Posterior vena cava (tissue), 2 donors: ENCODE measurements at regions not wholly inside any gene's neighbourhood (a gene's known extent, or its start where the extent isn't known, plus 50 kb on each side); places are given as distances from the start of the nearest gene placed in this dataset.

ENCODE experiments used
- DNase-seq: peaks from one replicate; pipeline ENCODE4 v3.0.0-alpha.2; 2020; ENCODE audit warnings: low spot score
- intact Hi-C, 2 donors: fragments of 100-400 bp; cut with DNase I; formaldehyde crosslinking; loops; one replicate each; pipeline versions ENCODE4 v1.14.1 to v1.14.2; 2022 to 2023
- donor health status: DM: yes; HTN: yes; CAD: no.
- donor health status: DM: yes; HTN: yes; CAD: no.

- intact Hi-C loops = no loop called here
- DNase-seq = no peak
These were observed 175.0 kb downstream of the CYP26A1 start for GRCh38 chr10:93248583-93249227.

DNA sequence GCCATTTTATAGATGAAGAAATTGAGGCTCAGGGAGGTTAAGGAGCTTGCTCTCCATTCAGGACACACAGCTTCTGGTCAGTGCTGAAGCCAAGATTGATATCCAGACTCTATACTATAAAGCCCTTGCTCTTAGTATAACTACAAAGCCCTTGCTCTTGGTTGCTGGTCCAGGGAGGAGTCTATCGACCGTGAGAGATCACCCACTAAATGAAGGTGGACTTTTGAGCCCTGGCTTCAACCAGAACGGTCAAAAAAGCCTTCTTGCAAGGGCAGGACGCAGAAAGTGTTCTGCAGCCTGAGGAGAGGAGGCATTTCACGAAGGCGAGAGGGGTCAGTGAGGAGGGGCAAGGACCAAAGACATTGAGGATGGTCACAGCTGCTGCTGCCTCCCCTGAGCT, 176.3 kb downstream of the CYP26A1 start:
- intact Hi-C loops = loop anchor here in 1 of 2 donors (5.0 kb wide), 1 partner anchor 478 kb away; no protein-coding TSS in a partner anchor
- no peak for DNase-seq

- no peak for DNase-seq
- intact Hi-C loops = loop anchor here in 1 of 2 donors (5.0 kb wide), 1 partner anchor 482 kb away; no protein-coding TSS in a partner anchor
These were observed 180.6 kb downstream of the CYP26A1 start for GRCh38 chr10:93254180-93254853.

GRCh38 chr10:93255546-93255945, 181.9 kb downstream of the CYP26A1 start:
- intact Hi-C loops = no loop called here

More at GRCh38 chr10:93255546-93255945, 181.9 kb downstream of the CYP26A1 start:
- DNase-seq = no peak
